HCT116 (cell line): ENCODE measurements at regions not wholly inside any gene's neighbourhood (a gene's known extent, or its start where the extent isn't known, plus 50 kb on each side); places are given as distances from the start of the nearest gene placed in this dataset.

ENCODE experiments used
- EZH2phosphoT487 ChIP-seq: fragments of 200-600 bp; IDR thresholded peaks from 2 replicates; pipeline ENCODE4 v1.6.1; 2018; ENCODE audit warnings: antibody characterized with exemption, borderline replicate concordance
- TF ChIP-seq, protein P1 (sequence below), 3 experiments: fragments of 200-600 bp in 1 of 3; sonication (generic) in 1 of 3; IDR thresholded peaks in 2 of 3; conservative IDR thresholded peaks in 1 of 3; 2 replicates each; pipeline ENCODE4 v1.5.1; 2012 to 2017; ENCODE audit warnings: low read depth in 2 of 3, low read length in 2 of 3, antibody characterized with exemption in 1 of 3, borderline replicate concordance in 1 of 3, control low read depth in 1 of 3, mild to moderate bottlenecking in 1 of 3, mixed read lengths in 1 of 3, mixed run types in 1 of 3, moderate library complexity in 1 of 3; ENCODE audit not compliant: insufficient read depth in 1 of 3

DNA sequence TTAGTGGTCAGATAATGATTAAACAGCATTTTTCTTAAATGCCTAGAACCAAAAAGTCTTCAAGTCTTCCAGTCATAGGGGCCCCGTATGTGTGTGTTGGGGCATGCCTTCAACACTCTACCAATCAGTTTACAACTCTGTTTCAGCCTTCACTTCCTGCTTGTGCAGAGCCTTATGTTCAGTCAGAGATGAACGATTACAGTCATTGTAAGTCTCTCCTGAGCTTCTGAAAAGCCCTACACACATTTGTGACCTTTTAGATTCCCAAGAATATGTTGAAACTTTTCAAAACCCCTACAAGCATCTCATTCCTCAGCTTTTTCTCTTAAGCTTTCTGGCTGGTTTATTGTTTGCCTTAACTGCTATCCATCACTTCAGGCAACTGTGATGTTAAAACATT is 591.2 kb downstream of the ZNF674 start:
- TF ChIP-seq, protein P1, sequence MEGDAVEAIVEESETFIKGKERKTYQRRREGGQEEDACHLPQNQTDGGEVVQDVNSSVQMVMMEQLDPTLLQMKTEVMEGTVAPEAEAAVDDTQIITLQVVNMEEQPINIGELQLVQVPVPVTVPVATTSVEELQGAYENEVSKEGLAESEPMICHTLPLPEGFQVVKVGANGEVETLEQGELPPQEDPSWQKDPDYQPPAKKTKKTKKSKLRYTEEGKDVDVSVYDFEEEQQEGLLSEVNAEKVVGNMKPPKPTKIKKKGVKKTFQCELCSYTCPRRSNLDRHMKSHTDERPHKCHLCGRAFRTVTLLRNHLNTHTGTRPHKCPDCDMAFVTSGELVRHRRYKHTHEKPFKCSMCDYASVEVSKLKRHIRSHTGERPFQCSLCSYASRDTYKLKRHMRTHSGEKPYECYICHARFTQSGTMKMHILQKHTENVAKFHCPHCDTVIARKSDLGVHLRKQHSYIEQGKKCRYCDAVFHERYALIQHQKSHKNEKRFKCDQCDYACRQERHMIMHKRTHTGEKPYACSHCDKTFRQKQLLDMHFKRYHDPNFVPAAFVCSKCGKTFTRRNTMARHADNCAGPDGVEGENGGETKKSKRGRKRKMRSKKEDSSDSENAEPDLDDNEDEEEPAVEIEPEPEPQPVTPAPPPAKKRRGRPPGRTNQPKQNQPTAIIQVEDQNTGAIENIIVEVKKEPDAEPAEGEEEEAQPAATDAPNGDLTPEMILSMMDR (IDR thresholded peaks at IDR 0.05 in 2 of 3, conservative IDR thresholded peaks at IDR 0.05 in 1 of 3; ENCODE audit: borderline replicate concordance in 1 of 3, insufficient read depth in 1 of 3, low read depth in 2 of 3, low read length in 2 of 3) = no peak
- TF ChIP-seq EZH2phosphoT487 = no peak
